ENCODE measurements at regions not wholly inside any gene's neighbourhood (a gene's known extent, or its start where the extent isn't known, plus 50 kb on each side); places are given as distances from the start of the nearest gene placed in this dataset.
"Not testable (repeated sequence)": the region's sequence is repeated elsewhere in the genome, so short reads cannot be mapped to it uniquely, and the experiment has no call there.

DNA sequence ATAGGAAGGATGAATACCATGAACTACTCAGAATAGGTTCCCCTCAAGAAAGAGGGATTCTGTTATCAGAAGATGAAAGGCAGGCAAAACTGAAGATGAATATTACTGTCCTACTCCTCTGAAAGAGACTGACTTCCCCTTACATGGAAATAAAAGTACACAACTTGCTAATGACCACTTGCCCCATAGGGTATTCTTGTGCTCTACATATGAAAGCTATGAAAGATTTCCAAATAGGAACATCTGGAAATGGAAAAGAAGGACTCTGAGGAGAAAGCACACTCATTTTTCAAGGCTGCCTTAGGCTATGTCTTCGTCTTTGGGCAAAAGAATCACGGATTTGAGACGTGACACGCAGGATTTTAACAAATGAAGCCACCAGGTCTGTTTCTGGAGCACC is 170.1 kb upstream of the DAB1 start:
- no peak for DNase-seq (ENCODE audit: low read depth, low spot score)

DNA sequence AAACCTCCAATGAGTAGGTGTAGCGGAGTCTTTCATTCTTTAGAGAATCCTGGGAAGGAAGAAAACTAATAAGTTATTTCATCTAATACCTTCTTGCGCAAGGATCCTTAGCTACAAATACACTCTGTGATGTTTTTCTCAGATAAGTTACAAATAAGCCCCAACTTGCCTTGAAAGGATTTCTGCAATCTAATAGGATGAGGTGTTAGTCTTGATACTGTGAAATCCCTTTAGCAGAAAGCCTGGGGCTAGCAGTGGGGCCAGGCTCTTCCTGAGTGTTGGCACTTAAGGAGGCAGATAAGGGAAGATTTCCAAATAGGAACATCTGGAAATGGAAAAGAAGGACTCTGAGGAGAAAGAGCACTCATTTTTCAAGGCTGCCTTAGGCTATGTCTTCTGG is 168.0 kb upstream of the DAB1 start:
- no peak for DNase-seq (ENCODE audit: low read depth, low spot score)

DNA sequence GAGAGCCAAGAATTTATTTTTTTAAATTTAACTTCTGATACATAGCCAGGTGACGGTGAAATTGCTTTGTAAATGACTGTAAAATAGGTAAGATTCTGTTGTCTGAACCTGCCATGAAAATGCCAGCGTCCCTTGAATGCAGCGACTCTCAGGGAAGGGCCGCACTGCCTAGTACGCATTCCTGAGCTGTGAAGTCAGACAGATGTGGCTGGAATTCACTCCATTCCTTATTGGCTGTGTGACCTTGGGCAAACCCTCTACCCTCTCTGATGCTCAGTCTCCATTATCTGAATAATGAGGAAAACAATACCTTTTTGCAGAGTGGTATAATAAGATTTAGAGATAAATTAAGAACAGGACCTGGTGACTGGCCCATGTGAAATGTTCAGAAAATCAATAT is 167.1 kb upstream of the DAB1 start:
- DNase-seq (ENCODE audit: low read depth, low spot score) = peak; percentile 32

DNA sequence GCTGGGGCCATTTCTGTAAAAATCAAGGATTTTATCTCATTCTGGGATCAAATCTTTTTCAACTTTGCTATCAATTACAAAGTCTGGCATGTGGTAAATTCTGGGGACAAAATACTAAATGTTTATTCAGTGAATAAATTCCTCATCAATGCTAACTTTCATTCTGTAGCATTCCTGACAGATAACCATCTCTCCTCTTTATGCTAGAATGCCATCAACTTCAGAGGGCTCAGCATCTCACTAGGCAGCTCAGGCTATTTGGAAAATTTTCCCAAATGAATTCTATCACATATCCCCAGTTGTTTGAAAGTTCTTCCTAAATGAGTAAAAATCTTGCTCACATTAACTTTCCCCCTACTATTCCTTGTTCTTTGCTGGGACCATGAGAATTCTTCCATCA is 163.0 kb upstream of the DAB1 start:
- DNase-seq (ENCODE audit: low read depth, low spot score) = no peak

DNA sequence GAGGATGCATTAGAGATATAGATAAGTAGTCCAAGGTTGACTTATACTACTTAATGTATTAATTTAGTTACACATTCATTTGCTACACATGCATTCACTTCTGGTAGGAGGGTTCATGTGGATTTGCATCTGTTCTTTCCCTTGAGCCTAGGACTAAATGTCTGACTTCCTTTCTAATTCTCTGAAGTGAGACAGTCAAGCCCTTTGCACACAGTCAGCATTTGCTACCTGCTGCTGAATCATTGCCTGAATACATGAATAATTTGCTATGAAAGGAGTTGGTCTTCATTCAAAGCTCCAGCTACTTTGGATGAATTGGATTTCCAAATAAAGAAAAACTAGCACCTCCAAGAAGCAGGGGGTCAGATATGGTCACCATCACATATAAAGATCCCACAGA is 154.8 kb upstream of the DAB1 start:
- DNase-seq (ENCODE audit: low read depth, low spot score) = no peak

DNA sequence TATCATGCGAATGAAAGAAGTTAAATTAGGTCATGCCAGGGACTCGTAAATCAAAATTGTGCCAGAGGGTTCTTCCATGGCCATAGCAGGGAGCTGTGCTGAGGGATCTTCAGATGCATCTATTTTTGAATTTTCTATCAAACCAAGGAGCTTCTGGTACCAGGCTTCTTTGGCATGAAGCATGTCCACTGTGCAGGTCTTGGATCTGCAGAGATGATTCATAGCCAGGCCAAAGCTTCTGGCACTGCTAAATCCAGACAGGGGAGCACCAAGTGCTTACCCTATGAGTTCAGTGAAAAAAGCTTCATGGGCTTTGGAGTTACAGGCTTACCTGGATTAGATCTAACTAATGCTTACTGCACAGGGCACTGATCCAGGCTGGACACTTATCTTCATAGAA is 154.2 kb upstream of the DAB1 start:
- DNase-seq (ENCODE audit: low read depth, low spot score) = no peak

DNA sequence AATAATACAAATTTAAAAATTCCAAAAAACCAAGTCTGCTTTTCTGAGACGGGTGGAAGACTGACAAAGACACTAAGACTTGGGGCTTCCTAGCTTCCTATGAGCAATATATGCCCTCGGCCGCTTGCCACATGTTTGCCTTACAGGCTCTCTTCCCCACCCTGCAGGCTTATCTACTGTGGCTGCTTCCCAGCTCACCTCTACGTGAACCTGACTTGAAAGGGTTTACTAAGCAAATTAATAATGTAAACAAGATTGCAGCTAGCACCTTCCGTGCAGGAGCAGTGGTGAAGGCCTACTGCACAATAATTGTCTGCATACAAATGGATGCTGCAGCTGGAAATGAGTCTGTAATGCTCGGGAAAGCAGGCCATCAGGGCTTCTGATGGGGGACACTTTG is 152.9 kb upstream of the DAB1 start:
- DNase-seq (ENCODE audit: low read depth, low spot score) = no peak

DNA sequence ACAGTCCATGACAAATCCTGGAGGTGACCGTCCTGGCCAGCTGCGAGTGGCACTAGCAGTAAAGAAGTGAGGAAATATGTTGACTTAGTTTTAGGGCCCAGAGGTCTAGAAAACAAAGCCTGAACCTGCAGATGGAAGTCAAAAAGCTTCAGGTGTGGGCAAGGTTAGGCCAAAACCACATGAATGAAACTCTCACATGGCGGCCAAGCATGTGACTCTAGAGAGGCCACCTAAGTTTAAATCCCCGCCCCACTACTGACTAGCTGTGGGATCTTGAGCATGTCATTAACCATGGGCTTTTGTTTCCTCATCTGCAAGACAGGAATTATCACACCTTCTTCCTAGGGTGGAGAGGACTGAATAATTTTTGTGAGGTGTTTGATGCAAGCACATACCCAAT is 148.2 kb upstream of the DAB1 start:
- no peak for DNase-seq (ENCODE audit: low read depth, low spot score)

DNA sequence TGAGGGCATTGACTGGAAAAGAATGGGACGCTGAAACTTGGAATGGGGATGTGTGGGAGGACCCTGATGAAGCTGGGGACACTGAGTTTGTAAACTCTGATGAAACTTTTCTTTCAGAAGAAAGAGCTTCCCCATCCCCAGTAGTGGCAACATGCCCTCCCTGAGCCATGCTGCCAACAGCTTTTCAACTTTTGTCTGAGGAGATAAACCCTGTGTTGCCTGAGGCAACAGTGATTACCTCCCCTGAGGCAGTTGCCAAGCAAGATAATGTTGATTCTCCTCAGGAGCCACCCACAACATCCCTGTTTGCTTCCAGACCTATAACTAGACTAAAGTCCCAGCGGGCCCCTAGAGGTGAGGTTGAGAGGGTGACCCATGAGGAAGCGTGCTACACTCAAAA is 134.2 kb upstream of the DAB1 start:
- DNase-seq (ENCODE audit: low read depth, low spot score) = not testable (repeated sequence)

DNA sequence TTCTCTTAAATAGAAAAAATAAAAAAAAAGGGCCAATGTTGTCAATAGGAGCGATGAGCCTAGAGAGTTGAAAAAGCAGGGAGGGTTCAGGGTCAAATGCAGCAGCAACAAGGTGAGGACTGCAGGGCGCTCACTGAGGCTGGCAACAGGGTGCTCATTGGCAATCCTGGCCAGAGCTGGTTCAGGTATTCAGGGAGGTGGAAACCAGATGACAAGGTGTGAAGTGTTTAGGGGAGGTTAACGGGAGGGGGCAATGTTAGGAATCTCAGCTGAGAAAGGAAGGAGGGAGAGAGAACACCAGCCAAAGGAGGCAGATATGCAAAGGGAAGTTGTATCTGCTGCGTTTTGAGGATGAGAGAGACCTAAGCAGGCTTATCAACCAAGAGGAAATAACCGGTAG is 129.8 kb upstream of the DAB1 start:
- no peak for DNase-seq (ENCODE audit: low read depth, low spot score)

DNA sequence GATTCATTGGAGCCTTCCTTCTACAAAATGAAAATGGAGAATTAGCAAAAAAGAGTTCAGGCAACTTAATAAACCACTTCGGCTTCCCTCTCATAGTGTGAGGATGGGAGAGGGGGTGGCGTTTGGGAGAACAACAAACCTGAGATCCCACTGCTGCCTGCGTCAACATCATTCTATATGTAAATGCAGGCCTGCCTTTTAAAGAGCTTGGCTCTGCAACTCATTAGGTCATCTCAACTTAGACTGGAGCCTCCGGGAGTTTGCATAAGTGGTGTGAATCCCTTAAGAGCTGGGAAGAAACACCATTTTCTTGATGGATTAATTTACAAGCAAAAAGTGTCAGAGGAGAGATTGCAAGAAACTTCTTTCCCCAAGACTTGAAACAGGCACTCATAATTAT is 127.6 kb upstream of the DAB1 start:
- no peak for DNase-seq (ENCODE audit: low read depth, low spot score)

DNA sequence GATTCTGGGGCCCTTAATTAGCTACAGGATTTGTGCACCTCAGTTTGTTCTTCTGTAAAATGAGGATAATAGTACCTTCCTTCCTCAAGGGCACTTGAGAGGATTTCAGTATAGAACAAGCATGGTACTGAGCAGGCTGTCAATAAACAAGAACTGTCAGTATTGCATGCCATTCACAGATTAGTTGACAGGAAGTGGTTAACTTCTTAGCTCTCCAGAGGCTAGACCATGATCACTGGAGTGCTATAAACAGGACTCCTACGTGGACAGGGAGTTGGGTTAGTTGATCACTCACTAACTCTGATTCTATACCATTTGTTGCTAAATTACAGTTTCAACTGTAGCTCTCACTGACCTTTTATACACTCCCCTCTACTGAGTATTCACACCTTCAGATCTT is 126.2 kb upstream of the DAB1 start:
- no peak for DNase-seq (ENCODE audit: low read depth, low spot score)

DNA sequence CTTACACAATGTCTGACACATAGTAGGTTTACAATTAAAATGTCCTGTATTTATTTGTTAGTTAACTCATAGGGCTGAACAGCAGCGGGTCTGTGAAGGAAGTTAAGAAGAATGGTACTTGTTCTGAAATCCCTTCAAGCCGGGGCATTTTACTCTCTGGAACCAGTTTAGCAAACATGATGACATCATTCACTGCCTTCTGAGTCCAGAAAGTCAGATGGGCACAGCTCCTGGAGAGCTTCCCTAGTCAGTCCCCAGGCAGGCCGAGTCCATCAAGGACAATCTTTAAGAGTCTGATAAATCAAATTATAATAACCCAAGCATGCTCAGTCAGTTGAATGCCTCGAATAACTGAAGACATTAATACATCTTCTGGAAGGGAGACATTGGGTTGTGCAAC is 125.4 kb upstream of the DAB1 start:
- DNase-seq (ENCODE audit: low read depth, low spot score) = no peak

DNA sequence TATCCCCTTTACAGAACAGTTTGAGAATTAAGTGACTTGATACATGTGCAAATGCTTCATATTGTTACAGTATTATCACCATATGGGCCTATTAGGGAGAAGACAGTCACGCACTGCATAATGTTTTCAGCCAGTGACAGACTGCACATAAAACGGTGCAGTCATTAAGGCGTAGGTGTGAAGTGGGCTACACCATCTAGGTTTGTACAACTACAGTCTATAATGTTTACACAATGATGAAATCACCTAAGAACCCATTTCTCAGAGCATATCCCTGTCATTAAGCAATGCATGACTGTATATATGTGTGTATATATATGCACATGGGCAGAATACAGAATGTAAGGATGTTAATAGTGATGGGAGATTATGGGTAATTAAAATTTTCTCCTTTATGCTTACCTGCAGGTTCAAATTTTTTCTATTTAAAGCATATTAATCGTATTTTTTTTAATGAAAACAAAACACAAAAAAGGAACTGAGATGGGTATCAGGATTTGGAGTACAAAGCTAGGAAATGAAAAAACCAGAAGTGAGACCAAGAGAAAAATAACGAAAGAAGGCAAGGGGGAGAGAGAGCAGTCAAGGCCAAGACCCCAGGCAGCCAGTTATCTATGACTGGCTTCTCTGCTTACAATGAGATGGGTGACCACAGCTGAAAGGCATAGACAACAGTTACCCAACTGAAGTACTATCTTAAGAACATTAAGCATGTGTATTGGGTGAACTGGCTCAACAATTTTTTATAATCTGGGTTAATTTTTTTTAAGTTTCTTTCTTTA is 122.9 kb upstream of the DAB1 start:
- DNase-seq (ENCODE audit: low read depth, low spot score) = no peak

DNA sequence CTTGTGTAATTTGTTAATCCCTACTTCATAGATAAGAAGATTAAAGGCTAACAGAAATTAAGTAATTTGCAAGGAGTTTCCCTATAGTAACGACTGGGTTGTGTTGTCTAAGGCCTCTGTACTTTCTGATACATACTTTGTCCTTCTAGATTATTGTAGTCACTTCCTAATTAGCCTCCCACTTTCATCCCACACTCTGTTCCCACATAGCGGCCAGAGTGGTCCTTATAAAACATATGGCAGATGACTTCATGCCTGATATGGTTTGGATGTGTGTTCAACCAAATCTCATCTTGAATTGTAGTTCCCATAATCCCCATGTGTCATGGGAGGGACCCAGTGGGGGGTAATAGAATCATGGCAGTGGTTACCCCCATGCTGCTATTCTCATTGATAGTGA is 120.5 kb upstream of the DAB1 start:
- DNase-seq (ENCODE audit: low read depth, low spot score) = no peak

DNA sequence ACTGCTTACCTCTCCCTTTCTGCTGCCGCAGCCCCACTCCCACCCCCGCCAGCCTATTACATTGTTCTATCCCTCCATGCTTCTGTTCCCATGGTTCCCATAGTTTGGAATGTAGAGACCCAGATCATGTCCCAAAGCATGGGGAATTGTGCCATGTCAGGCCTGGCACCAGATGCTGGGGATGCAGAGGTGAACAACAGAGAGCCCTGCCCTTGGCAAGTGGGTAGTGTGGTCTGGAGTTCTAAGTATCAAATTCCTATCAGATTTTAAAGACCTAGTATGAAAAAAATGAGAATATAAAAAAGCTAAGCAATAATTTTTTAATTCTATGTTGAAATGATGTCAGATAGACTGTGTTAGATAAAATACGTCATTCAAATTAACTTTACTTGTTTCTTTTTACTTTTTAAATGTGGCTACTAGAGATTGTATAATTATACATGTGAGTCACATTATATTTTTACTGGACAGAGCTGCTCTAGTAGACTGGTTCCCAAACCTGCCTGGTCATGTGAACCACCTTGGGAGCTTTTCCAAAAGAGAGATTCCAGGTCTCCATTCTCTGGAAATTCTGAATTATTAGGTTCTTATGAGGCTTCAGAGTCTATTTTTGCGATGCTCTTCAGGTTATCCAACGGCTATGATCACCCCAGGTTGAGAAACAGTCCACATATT is 113.0 kb upstream of the DAB1 start:
- DNase-seq (ENCODE audit: low read depth, low spot score) = peak; percentile 18

DNA sequence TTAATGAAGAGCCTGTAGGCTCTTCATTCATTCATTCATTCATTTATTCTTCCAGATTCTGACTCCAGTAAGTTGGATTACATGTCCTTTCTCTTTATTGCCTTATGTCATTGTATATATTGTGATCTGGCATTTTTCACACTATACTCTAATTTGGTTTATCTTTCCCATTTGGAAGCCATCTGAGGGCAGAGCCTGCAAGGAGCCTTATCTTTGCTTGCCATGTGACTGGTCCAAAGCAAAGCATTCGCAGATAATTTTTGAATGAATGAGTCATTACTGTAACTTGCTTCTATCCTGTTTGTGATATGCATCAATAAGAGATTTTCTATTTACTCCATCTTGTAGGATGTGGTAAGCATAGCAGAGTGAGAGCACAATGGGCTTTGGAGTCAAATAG is 108.4 kb upstream of the DAB1 start:
- DNase-seq (ENCODE audit: low read depth, low spot score) = no peak

DNA sequence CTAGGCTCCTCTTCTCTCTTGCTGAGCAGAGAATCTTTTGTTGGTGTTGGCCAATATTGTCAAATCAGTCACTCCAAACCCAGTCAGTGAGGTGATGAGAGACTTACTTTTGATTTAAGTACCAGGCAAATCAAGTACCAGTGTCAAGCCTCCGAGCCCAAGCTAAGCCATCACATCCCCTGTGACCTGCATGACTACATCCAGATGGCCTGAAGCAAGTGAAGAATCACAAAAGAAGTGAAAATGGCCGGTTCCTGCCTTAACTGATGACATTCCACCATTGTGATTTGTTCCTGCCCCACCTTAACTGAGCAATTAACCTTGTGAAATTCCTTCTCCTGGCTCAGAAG is 107.0 kb upstream of the DAB1 start:
- not testable (repeated sequence) for DNase-seq (ENCODE audit: low read depth, low spot score)

DNA sequence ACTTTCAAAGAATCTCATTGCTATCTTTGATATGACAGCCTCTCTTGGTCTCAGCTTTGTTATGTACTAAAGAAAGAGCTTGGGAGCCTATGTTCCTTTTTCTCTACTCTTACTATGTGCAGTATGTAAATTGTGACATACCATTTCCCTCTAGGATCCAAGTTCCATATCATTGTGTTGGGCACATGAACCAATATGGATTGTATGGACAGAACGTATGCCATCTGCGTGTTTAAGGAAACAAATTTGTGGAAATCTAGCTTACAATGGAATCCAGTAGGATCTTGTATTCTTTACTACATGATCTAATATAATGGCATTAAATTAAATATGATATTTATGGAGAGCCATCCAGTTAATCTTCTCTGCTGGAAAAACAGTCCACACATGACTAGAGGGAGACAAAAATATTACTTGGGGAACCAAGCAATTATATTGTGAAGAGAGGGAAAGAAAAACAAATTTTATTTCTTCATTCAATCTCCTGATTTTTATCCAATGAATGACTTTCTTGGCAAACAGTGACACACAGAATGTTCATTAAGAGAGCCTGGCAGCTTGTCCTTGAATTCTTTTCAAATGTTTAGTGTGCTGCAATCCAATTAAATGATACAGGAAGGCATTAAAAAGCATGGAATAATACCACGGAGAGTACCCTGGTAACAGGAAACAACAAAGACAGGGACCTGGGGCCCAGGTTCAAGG is 106.5 kb upstream of the DAB1 start:
- no peak for DNase-seq (ENCODE audit: low read depth, low spot score)

DNA sequence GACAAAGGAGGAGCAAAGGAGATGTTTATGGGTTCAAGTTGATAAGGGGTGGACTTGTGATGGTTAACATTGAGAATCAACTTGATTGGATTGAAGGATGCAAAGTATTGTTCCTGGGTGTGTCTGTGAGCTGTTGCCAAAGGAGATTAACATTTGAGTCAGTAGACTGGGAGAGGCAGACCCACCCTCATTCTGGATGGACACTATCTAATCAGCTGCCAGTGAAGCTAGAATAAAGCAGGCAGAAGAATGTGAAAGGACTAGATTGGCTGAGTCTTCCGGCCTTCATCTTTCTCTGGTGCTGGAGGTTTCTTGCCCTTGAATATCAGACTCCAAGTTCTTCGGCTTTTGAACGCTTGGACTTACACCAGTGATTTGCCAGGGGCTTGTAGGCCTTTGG is 98.7 kb upstream of the DAB1 start:
- DNase-seq (ENCODE audit: low read depth, low spot score) = no peak

DNA sequence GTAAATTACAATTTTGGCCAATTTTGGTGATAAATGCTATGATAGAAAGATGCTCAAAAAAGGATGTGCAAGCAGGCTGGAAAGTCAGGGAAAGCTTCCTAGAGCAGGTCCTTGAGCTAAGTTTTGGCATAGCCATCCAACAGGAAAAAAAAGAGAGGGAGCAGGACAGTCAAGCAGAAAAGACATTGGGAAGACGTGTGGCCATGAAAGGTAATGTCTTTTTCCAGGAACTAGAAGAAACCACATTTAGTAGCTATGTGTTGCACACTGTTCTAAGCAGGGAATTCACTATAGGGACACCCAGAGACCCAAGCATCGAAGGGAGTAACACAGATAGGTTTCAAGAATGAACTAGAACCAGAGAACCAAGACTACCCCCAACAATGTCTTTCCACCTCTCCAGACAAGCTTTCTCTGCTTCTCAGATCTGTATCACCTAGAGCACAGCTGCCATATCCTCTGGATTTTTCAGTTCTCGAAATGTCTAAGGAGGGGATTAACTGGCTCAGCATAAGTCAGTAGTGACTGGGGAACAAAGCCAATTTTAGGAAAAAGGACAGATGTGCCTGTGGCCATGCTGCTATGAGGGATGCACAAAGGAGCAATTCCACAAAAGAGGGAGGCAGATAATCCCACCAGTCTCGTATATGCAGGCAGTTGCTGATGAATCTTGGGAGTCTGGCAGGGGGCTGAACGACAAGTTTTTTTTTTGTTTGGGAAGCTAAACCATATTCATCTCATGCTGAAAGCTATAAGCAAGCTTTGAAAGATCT is 97.1 kb upstream of the DAB1 start:
- no peak for DNase-seq (ENCODE audit: low read depth, low spot score)

DNA sequence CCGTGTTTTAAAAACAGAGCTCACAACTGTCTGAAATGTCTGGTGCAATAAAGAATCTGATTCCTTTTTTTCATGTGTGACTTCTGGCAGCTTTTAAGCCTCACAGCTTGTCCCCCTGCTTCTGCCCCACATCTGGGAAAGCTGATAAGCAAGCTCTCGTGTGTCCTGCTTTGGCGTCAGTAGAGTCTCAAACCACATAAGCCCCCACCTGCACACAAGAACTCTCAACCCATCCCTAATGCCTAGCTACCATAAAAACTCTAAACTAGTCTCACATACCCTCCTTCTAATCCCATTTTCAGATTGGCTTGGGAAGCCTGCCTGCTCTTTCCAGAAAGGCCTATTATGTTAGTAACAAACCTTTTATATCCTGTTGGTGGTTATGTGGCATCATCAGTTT is 94.6 kb upstream of the DAB1 start:
- no peak for DNase-seq (ENCODE audit: low read depth, low spot score)
